GM12878 (cell line): ENCODE measurements at regions not wholly inside any gene's neighbourhood (a gene's known extent, or its start where the extent isn't known, plus 50 kb on each side); places are given as distances from the start of the nearest gene placed in this dataset.

Experiments used
- ATAC-seq: fragments of 200-7000 bp; cut with Tn5 transposase; 3 replicates; pipeline ENCODE4 v1.9.1; 2020; ENCODE audit warnings: mild to moderate bottlenecking, moderate library complexity
- BruUV-seq: library from RNA; stranded (reverse); fragments of 400-500 nt; replicated peaks from 2 replicates; lab custom pipeline; 2021; lab: Mats Ljungman, UMichigan
- CTCF ChIA-PET: fragments of 300-600 bp; sonication (Branson Sonifier 250); formaldehyde crosslinking; extraction: SDS; loops from one replicate; lab custom pipeline; 2021; ENCODE audit warnings: inconsistent platforms; lab: Yijun Ruan, JAX
- POLR2A ChIA-PET: fragments of 350-600 bp; formaldehyde crosslinking; extraction: SDS; loops from one replicate; lab custom pipeline; 2021; ENCODE audit warnings: inconsistent platforms; lab: Charles Lee
- RAD21 ChIA-PET: fragments of 300-600 bp; sonication (Branson Sonifier 250); formaldehyde crosslinking; loops from one replicate; lab custom pipeline; 2023; ENCODE audit warnings: antibody characterized with exemption; ENCODE audit not compliant: unreplicated experiment; lab: Charles Lee
- SMC1A ChIA-PET: fragments of 300-600 bp; sonication (Branson Sonifier 250); formaldehyde crosslinking; loops from one replicate; lab custom pipeline; 2023; ENCODE audit not compliant: unreplicated experiment, uncharacterized antibody; lab: Charles Lee
- DNase-seq: peaks from one replicate; pipeline ENCODE4 v3.0.0-alpha.2; 2011; ENCODE audit warnings: low read depth, low spot score
- FAIRE-seq: peaks from 3 replicates; lab custom pipeline; 2011; peaks lifted over from hg19 to GRCh38; lab: Jason Lieb, UNC
- H2AFZ ChIP-seq: 2 replicates; pipeline ENCODE4 v1.6.0; 2011; ENCODE audit warnings: low read depth, low read length, control low read depth; ENCODE audit not compliant: control insufficient read depth
- H3K27ac ChIP-seq: 2 replicates; pipeline ENCODE4 v1.5.1; 2011; ENCODE audit warnings: control low read depth; ENCODE audit not compliant: control insufficient read depth, insufficient read depth
- H3K27me3 ChIP-seq, 2 experiments: replicated peaks in 1 of 2; 2 replicates each; pipeline versions ENCODE4 v1.6.0 to v1.6.1; 2011; ENCODE audit warnings: low read length in 1 of 2; ENCODE audit not compliant: control insufficient read depth in 2 of 2, insufficient read depth in 2 of 2
- H3K36me3 ChIP-seq, 2 experiments: 2 replicates each; pipeline ENCODE4 v1.5.1; 2011; ENCODE audit warnings: low read length in 1 of 2; ENCODE audit not compliant: control insufficient read depth in 2 of 2, insufficient read depth in 2 of 2
- H3K4me1 ChIP-seq: 2 replicates; pipeline ENCODE4 v1.6.1; 2011; ENCODE audit warnings: mild to moderate bottlenecking, low read length, moderate library complexity, mixed read lengths; ENCODE audit not compliant: control insufficient read depth, insufficient read depth
- H3K4me2 ChIP-seq: 2 replicates; pipeline ENCODE4 v1.6.0; 2011; ENCODE audit warnings: control low read depth; ENCODE audit not compliant: control insufficient read depth, insufficient read depth
- H3K4me3 ChIP-seq: fragments of 200-600 bp; sonication (generic); 2 replicates; pipeline ENCODE4 v1.5.1; 2016
- H3K79me2 ChIP-seq: 2 replicates; pipeline ENCODE4 v1.6.0; 2011; ENCODE audit warnings: low read length; ENCODE audit not compliant: control insufficient read depth, insufficient read depth
- H3K9ac ChIP-seq: 2 replicates; pipeline ENCODE4 v1.8.0; 2011; ENCODE audit warnings: low read length, control low read depth, mixed read lengths; ENCODE audit not compliant: control insufficient read depth, insufficient read depth
- H3K9me3 ChIP-seq: replicated peaks from 3 replicates; pipeline ENCODE4 v1.5.1; 2011; ENCODE audit warnings: mild to moderate bottlenecking, low read length; ENCODE audit not compliant: control insufficient read depth, insufficient read depth
- H4K20me1 ChIP-seq: 2 replicates; pipeline ENCODE4 v1.6.0; 2011; ENCODE audit not compliant: control insufficient read depth, insufficient read depth
- IKZF2 ChIP-seq, 2 experiments: fragments of 450-650 bp; IDR thresholded peaks; 2 replicates each; pipeline ENCODE4 v1.6.1; 2017; ENCODE audit warnings: mild to moderate bottlenecking in 2 of 2, moderate library complexity in 2 of 2
- POLR2A ChIP-seq: IDR thresholded peaks from 2 replicates; pipeline ENCODE4 v1.6.1; 2011; ENCODE audit warnings: low read depth, mild to moderate bottlenecking, low read length
- POLR2AphosphoS5 ChIP-seq: IDR thresholded peaks from 2 replicates; pipeline ENCODE4 v1.6.1; 2011; ENCODE audit warnings: mild to moderate bottlenecking, low read length, inconsistent platforms
- POU2F2 ChIP-seq: IDR thresholded peaks from 3 replicates; pipeline ENCODE4 v1.6.1; 2011; ENCODE audit warnings: low read depth, mild to moderate bottlenecking, low read length, borderline replicate concordance
- SREBF2 ChIP-seq: IDR thresholded peaks from 2 replicates; pipeline ENCODE4 v1.6.1; 2012; ENCODE audit warnings: mild to moderate bottlenecking, low read length
- YY1 ChIP-seq: IDR thresholded peaks from 2 replicates; pipeline ENCODE4 v1.6.1; 2011; ENCODE audit warnings: low read depth, mild to moderate bottlenecking, low read length
- ZBED1 ChIP-seq: IDR thresholded peaks from 2 replicates; pipeline ENCODE4 v1.6.1; 2016; ENCODE audit warnings: borderline replicate concordance
- WGBS: methylation state at CpG from one replicate; pipeline ENCODE4 v1.1.6; 2016; ENCODE audit warnings: low lambda C conversion rate; ENCODE audit not compliant: insufficient replicate concordance, insufficient coverage; ENCODE audit errors: missing lambda C conversion rate; 5-methylcytosine and 5-hydroxymethylcytosine counted together
- in situ Hi-C: fragments of 300-500 bp; cut with MboI; formaldehyde crosslinking; loops from 9 replicates; pipeline ENCODE4 v1.14.3; 2018; ENCODE audit warnings: mixed read lengths
- intact Hi-C: fragments of 100-400 bp; cut with micrococcal nuclease; formaldehyde crosslinking; loops from one replicate; pipeline ENCODE4 v1.14.2; 2022; ENCODE audit not compliant: unreplicated experiment
- TF ChIP-seq, protein P1 (sequence below): fragments of 450-650 bp; IDR thresholded peaks from 2 replicates; pipeline ENCODE4 v1.6.1; 2014; ENCODE audit warnings: mild to moderate bottlenecking
- TF ChIP-seq, protein P2 (sequence below): IDR thresholded peaks from 2 replicates; pipeline ENCODE4 v1.6.1; 2011; ENCODE audit warnings: borderline replicate concordance, low read depth, mild to moderate bottlenecking, moderate library complexity, low read length; ENCODE audit not compliant: insufficient read depth, poor library complexity, severe bottlenecking
- TF ChIP-seq, protein P3 (sequence below): IDR thresholded peaks from 2 replicates; pipeline ENCODE4 v1.6.1; 2012; ENCODE audit warnings: improper control_type of control experiment, low read depth, low read length; ENCODE audit not compliant: insufficient replicate concordance

DNA sequence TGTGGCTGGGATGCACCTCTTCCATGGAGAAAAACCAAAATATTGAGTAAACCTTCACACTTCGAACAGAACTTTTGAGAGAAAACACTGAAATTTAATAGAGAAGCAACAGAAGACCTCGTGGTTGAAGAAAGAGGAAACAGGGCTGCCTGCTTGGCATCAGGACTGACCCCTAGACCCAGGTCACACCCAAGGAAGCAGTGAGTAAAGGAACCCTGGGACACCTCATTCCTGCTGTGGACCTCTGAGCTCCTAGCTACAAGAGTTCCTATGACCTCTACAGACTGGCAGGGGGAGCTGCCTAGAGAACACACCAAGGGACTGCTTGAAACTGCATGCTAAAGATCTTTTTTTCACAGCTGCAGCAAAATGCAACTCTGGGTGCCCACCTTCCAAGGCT, 67.8 kb downstream of the FASLG start:
- no peak overlapping the region for H3K4me2 ChIP-seq
- no TSS peak for BruUV-seq
- ATAC-seq = no peak
- FAIRE-seq = no peak
- peaks cover 7% of the 10 kb centered on the region for H3K4me1 ChIP-seq
- H3K4me3 ChIP-seq = no peak overlapping the region
- no peak for DNase-seq
- no peak overlapping the region for H2AFZ ChIP-seq
- no peaks in the 10 kb centered on the region for H3K36me3 ChIP-seq
- POLR2A ChIA-PET = no interaction called here
- no peak overlapping the region for H3K27ac ChIP-seq
- SMC1A ChIA-PET = interaction anchor here (0.8 to 2.6 kb wide), 11 partner anchors 14 to 724 kb away, joined by 3 to 10 read pairs (median 4); no protein-coding TSS in a partner anchor
- RAD21 ChIA-PET = interaction anchor here (1.1 kb wide), 1 partner anchor 13 kb away, joined by 3 read pairs; no protein-coding TSS in a partner anchor
- H3K9me3 ChIP-seq = peaks cover 2% of the 10 kb centered on the region
- intact Hi-C loops = no loop called here
- H4K20me1 ChIP-seq = no peaks in the 10 kb centered on the region
- in situ Hi-C loops = no loop called here
- H3K79me2 ChIP-seq = no peaks in the 10 kb centered on the region
- TF ChIP-seq YY1 = no peak
- no peak for TF ChIP-seq POLR2AphosphoS5
- TF ChIP-seq IKZF2 (IDR thresholded peaks at IDR 0.05) = no peak
- TF ChIP-seq POU2F2 = no peak
- TF ChIP-seq, protein P1, sequence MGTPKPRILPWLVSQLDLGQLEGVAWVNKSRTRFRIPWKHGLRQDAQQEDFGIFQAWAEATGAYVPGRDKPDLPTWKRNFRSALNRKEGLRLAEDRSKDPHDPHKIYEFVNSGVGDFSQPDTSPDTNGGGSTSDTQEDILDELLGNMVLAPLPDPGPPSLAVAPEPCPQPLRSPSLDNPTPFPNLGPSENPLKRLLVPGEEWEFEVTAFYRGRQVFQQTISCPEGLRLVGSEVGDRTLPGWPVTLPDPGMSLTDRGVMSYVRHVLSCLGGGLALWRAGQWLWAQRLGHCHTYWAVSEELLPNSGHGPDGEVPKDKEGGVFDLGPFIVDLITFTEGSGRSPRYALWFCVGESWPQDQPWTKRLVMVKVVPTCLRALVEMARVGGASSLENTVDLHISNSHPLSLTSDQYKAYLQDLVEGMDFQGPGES = no peak
- WGBS = 38% methylated on average over 2 of the region's 2 CpGs
- CTCF ChIA-PET = interaction anchor here (1.0 to 2.3 kb wide), 13 partner anchors 9 to 725 kb away, joined by 3 to 8 read pairs (median 5); partner anchors contain the start of gene PIGC
- H3K9ac ChIP-seq = no peak overlapping the region
- no peaks in the 10 kb centered on the region for H3K27me3 ChIP-seq

DNA sequence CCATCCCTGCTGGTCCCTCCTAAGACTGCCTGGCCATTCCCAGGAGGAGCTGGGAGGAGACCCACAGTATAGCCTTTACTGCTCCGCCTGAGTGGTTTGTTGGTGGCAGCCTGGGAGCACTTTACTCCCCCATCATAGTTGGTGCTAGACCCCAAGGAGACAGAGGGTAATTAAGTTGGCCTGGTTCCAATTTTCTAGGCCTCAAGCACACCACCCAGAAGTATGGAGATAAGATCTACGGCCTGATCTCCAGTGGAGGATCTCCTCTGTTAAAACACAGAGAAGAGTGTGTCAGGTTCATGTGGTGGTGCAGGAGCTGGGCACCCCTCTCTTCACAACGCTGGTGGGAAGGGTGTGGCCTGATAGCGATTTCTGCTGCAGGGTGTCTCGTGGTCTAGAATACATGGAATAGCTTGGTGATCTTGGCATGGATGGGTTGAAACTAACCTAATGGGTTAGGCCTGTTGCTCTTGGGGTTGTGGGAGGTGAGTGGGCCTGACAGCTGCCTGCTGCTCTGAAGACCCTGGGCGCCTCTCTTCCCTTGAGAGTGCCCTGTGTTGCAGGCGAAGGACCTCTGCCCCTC, 68.5 kb downstream of the FASLG start:
- Histone ChIP-seq H4K20me1 (no peaks in the 10 kb centered on the region), H3K4me2 (no peak overlapping the region), H3K27ac (no peak overlapping the region), H3K36me3 (no peaks in the 10 kb centered on the region), H3K79me2 (no peaks in the 10 kb centered on the region), H3K27me3 (no peaks in the 10 kb centered on the region), H2AFZ (no peak overlapping the region), H3K9me3 (peaks cover 2% of the 10 kb centered on the region), H3K4me3 (no peak overlapping the region), H3K4me1 (peaks cover 7% of the 10 kb centered on the region), H3K9ac (no peak overlapping the region)
- ChIA-PET POLR2A (no interaction called here), CTCF (interaction anchor here (1.0 to 2.3 kb wide), 5 partner anchors 8 to 722 kb away, joined by 4 to 8 read pairs (median 6); partner anchors contain the start of gene PIGC), RAD21 (no interaction called here), SMC1A (interaction anchor here (0.7 to 2.6 kb wide), 6 partner anchors 14 to 724 kb away, joined by 3 to 10 read pairs (median 5); no protein-coding TSS in a partner anchor)
- ATAC-seq (no peak), FAIRE-seq (no peak), DNase-seq (no peak)
- in situ Hi-C loops (no loop called here), intact Hi-C loops (no loop called here)
- BruUV-seq = no TSS peak
- WGBS = 82% methylated on average over 7 of the region's 7 CpGs
- TF ChIP-seq ZBED1 = no peak
- TF ChIP-seq, protein P2, sequence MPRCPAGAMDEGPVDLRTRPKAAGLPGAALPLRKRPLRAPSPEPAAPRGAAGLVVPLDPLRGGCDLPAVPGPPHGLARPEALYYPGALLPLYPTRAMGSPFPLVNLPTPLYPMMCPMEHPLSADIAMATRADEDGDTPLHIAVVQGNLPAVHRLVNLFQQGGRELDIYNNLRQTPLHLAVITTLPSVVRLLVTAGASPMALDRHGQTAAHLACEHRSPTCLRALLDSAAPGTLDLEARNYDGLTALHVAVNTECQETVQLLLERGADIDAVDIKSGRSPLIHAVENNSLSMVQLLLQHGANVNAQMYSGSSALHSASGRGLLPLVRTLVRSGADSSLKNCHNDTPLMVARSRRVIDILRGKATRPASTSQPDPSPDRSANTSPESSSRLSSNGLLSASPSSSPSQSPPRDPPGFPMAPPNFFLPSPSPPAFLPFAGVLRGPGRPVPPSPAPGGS = no peak
- TF ChIP-seq POLR2A = no peak
- no peak for TF ChIP-seq SREBF2
- TF ChIP-seq, protein P3, sequence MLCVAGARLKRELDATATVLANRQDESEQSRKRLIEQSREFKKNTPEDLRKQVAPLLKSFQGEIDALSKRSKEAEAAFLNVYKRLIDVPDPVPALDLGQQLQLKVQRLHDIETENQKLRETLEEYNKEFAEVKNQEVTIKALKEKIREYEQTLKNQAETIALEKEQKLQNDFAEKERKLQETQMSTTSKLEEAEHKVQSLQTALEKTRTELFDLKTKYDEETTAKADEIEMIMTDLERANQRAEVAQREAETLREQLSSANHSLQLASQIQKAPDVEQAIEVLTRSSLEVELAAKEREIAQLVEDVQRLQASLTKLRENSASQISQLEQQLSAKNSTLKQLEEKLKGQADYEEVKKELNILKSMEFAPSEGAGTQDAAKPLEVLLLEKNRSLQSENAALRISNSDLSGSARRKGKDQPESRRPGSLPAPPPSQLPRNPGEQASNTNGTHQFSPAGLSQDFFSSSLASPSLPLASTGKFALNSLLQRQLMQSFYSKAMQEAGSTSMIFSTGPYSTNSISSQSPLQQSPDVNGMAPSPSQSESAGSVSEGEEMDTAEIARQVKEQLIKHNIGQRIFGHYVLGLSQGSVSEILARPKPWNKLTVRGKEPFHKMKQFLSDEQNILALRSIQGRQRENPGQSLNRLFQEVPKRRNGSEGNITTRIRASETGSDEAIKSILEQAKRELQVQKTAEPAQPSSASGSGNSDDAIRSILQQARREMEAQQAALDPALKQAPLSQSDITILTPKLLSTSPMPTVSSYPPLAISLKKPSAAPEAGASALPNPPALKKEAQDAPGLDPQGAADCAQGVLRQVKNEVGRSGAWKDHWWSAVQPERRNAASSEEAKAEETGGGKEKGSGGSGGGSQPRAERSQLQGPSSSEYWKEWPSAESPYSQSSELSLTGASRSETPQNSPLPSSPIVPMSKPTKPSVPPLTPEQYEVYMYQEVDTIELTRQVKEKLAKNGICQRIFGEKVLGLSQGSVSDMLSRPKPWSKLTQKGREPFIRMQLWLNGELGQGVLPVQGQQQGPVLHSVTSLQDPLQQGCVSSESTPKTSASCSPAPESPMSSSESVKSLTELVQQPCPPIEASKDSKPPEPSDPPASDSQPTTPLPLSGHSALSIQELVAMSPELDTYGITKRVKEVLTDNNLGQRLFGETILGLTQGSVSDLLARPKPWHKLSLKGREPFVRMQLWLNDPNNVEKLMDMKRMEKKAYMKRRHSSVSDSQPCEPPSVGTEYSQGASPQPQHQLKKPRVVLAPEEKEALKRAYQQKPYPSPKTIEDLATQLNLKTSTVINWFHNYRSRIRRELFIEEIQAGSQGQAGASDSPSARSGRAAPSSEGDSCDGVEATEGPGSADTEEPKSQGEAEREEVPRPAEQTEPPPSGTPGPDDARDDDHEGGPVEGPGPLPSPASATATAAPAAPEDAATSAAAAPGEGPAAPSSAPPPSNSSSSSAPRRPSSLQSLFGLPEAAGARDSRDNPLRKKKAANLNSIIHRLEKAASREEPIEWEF = no peak
